Keratinocyte (primary cell): ENCODE measurements at regions not wholly inside any gene's neighbourhood (a gene's known extent, or its start where the extent isn't known, plus 50 kb on each side); places are given as distances from the start of the nearest gene placed in this dataset.
"Not testable (repeated sequence)": the region's sequence is repeated elsewhere in the genome, so short reads cannot be mapped to it uniquely, and the experiment has no call there.

Source experiments
- DNase-seq: peaks from one replicate; pipeline ENCODE4 v3.0.0-alpha.2; 2011; ENCODE audit warnings: low read depth, missing footprints, low spot score
- FAIRE-seq: peaks from 2 replicates; lab custom pipeline; 2011; peaks lifted over from hg19 to GRCh38; lab: Jason Lieb, UNC
- H2AFZ ChIP-seq: 2 replicates; pipeline ENCODE4 v1.6.0; 2012; ENCODE audit warnings: low read length, control low read depth, inconsistent platforms; ENCODE audit not compliant: control insufficient read depth
- H3K27ac ChIP-seq: 2 replicates; pipeline ENCODE4 v1.5.1; 2011; ENCODE audit warnings: low read length; ENCODE audit not compliant: control insufficient read depth, insufficient read depth
- H3K27me3 ChIP-seq: 3 replicates; pipeline ENCODE4 v1.6.0; 2011; ENCODE audit warnings: low read length; ENCODE audit not compliant: control insufficient read depth, insufficient read depth; ENCODE audit errors: extremely low read depth
- H3K36me3 ChIP-seq, 2 experiments: 2 replicates in 1 of 2; 3 replicates in 1 of 2; pipeline ENCODE4 v1.5.1; 2011; ENCODE audit warnings: low read length in 2 of 2, mild to moderate bottlenecking in 1 of 2; ENCODE audit not compliant: control insufficient read depth in 2 of 2, insufficient read depth in 2 of 2; ENCODE audit errors: extremely low read depth in 1 of 2
- H3K4me1 ChIP-seq: 3 replicates; pipeline ENCODE4 v1.5.1; 2011; ENCODE audit warnings: low read length; ENCODE audit not compliant: control insufficient read depth, insufficient read depth; ENCODE audit errors: extremely low read depth
- H3K4me2 ChIP-seq: 3 replicates; pipeline ENCODE4 v1.6.0; 2011; ENCODE audit warnings: low read depth, low read length; ENCODE audit not compliant: control insufficient read depth, insufficient read depth; ENCODE audit errors: extremely low read depth
- H3K4me3 ChIP-seq, 3 experiments: fragments of 200-600 bp in 1 of 3; sonication (generic) in 1 of 3; 2 replicates in 2 of 3; 3 replicates in 1 of 3; pipeline ENCODE4 v1.5.1; 2011 to 2016; ENCODE audit warnings: low read length in 3 of 3, mild to moderate bottlenecking in 3 of 3, control low read depth in 2 of 3, inconsistent platforms in 1 of 3, low read depth in 1 of 3, mixed read lengths in 1 of 3, mixed run types in 1 of 3, moderate library complexity in 1 of 3; ENCODE audit not compliant: control insufficient read depth in 2 of 3, insufficient read depth in 2 of 3; ENCODE audit errors: extremely low read depth in 1 of 3
- H3K79me2 ChIP-seq: 2 replicates; pipeline ENCODE4 v1.6.0; 2012; ENCODE audit warnings: low read length; ENCODE audit not compliant: control insufficient read depth, insufficient read depth
- H3K9ac ChIP-seq: 3 replicates; pipeline ENCODE4 v1.6.0; 2011; ENCODE audit warnings: low read length; ENCODE audit not compliant: control insufficient read depth, insufficient read depth; ENCODE audit errors: extremely low read depth
- H3K9me1 ChIP-seq: 3 replicates; pipeline ENCODE4 v1.6.0; 2011; ENCODE audit warnings: low read length; ENCODE audit not compliant: control insufficient read depth, insufficient read depth; ENCODE audit errors: extremely low read depth
- H3K9me3 ChIP-seq: 2 replicates; pipeline ENCODE4 v1.5.1; 2012; ENCODE audit warnings: low read depth, low read length; ENCODE audit not compliant: control insufficient read depth
- H4K20me1 ChIP-seq: 3 replicates; pipeline ENCODE4 v1.6.0; 2011; ENCODE audit warnings: low read length; ENCODE audit not compliant: control insufficient read depth, insufficient read depth; ENCODE audit errors: extremely low read depth
- CTCF ChIP-seq, 3 experiments: IDR thresholded peaks in 1 of 3; conservative IDR thresholded peaks in 1 of 3; optimal IDR thresholded peaks in 1 of 3; 2 replicates in 2 of 3; 3 replicates in 1 of 3; pipeline versions ENCODE3 to v1.5.1; 2011; ENCODE audit warnings: low read length in 3 of 3, mild to moderate bottlenecking in 3 of 3, moderate library complexity in 2 of 3, control low read depth in 1 of 3, inconsistent platforms in 1 of 3; ENCODE audit not compliant: insufficient read depth in 2 of 3; ENCODE audit errors: extremely low read depth in 1 of 3
- EZH2 ChIP-seq: IDR thresholded peaks from one replicate; pipeline ENCODE4 v1.6.1; 2012; ENCODE audit warnings: inconsistent platforms, mild to moderate bottlenecking, low read length, moderate library complexity
- dilution Hi-C: fragments of 300-500 bp; cut with MboI; formaldehyde crosslinking; loops from one replicate; pipeline ENCODE4 v1.7.0; 2020; ENCODE audit warnings: low sequenced_read_pairs; ENCODE audit not compliant: extremely low pct_ligation_motif_present

DNA sequence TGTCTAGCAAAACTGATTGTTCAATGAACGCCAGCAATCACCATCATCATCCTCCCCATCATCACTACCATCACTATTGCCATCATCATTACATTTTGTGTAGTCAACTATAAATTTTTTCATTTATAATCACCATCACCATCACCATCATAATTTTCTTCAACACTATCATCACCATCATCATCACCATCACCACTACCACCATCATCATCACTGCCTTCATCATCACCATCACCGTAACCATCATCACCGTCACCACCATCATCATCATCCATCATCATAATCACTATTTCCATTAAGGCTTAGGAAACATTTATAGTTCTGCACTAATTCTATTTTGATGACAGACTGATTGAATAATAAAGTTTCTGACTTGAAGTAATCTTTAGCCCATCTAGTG, 434.8 kb upstream of the TMEM132C start:
- H2AFZ ChIP-seq = no peak overlapping the region
- FAIRE-seq (no peak), DNase-seq (no peak)
- no peaks in the 10 kb centered on the region for H3K79me2 ChIP-seq
- no peaks in the 10 kb centered on the region for H4K20me1 ChIP-seq
- dilution Hi-C loops = no loop called here
- no peak overlapping the region for H3K9ac ChIP-seq
- no peaks in the 10 kb centered on the region for H3K27me3 ChIP-seq
- H3K36me3 ChIP-seq = no peaks in the 10 kb centered on the region
- no peaks in the 10 kb centered on the region for H3K4me1 ChIP-seq
- TF ChIP-seq EZH2 (no peak), CTCF (optimal IDR thresholded peaks at IDR 0.05 in 1 of 3, IDR thresholded peaks at IDR 0.05 in 1 of 3, conservative IDR thresholded peaks at IDR 0.05 in 1 of 3; ENCODE audit: extremely low read depth in 1 of 3, insufficient read depth in 2 of 3, low read length in 3 of 3) (no peak)
- H3K4me2 ChIP-seq = no peak overlapping the region
- H3K9me3 ChIP-seq = peaks cover 2% of the 10 kb centered on the region
- no peak overlapping the region for H3K4me3 ChIP-seq
- no peaks in the 10 kb centered on the region for H3K9me1 ChIP-seq
- H3K27ac ChIP-seq = no peak overlapping the region

DNA sequence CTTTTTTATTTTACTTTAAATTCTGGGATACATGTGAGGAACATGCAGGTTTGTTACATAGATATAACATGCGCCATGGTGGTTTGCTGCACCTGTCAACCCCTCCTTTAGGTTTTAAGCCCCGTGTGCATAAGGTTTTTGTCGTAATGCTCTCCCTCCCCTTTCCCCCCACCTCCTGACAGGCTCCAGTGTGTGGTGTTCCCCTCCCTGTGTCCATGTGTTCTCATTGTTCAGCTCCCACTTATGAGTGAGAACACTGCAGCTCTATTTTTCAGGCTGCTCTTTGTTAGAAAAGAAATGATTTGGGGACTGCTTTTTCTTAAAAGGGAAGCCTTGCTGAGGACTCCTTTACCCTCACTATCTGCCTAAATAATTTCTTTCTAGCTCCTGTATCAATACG, 430.2 kb upstream of the TMEM132C start:
- H3K9me3 ChIP-seq, H3K27ac ChIP-seq, H3K9ac ChIP-seq, H2AFZ ChIP-seq, DNase-seq, H3K4me3 ChIP-seq, H3K79me2 ChIP-seq, H4K20me1 ChIP-seq, H3K27me3 ChIP-seq, dilution Hi-C loops, H3K4me2 ChIP-seq, H3K9me1 ChIP-seq, FAIRE-seq, H3K36me3 ChIP-seq, H3K4me1 ChIP-seq: not testable (repeated sequence)

DNA sequence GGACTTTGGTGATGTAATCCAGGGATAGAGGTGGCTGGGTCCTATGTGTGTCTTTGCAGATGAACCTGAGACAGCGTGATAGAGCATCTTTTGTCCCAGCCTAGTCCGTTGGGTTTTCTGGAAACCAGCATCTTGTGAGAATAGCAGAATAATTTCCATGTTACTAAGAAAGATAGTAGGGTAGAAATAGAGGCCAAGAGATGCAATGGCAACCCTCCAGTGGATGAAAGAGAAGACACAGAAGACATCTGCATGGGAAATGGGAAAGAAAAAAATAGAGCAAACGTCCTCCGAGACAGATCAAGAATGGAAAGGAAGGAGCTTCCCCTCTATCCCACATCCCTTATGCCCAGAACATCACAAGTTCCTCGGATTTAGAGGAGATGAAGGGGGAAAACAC, 409.3 kb upstream of the TMEM132C start:
- no peak overlapping the region for H2AFZ ChIP-seq
- TF ChIP-seq CTCF (optimal IDR thresholded peaks at IDR 0.05 in 1 of 3, IDR thresholded peaks at IDR 0.05 in 1 of 3, conservative IDR thresholded peaks at IDR 0.05 in 1 of 3; ENCODE audit: extremely low read depth in 1 of 3, insufficient read depth in 2 of 3, low read length in 3 of 3) (no peak), EZH2 (no peak)
- H3K36me3 ChIP-seq = no peaks in the 10 kb centered on the region
- H3K4me3 ChIP-seq = no peak overlapping the region
- no peaks in the 10 kb centered on the region for H3K79me2 ChIP-seq
- peaks cover 2% of the 10 kb centered on the region for H3K9me3 ChIP-seq
- dilution Hi-C loops = no loop called here
- H3K9me1 ChIP-seq = no peaks in the 10 kb centered on the region
- H3K9ac ChIP-seq = no peak overlapping the region
- H3K4me1 ChIP-seq = no peaks in the 10 kb centered on the region
- FAIRE-seq = no peak
- no peak for DNase-seq
- H3K4me2 ChIP-seq = no peak overlapping the region
- no peaks in the 10 kb centered on the region for H3K27me3 ChIP-seq
- no peaks in the 10 kb centered on the region for H4K20me1 ChIP-seq
- no peak overlapping the region for H3K27ac ChIP-seq
